ENCODE measurements at regions not wholly inside any gene's neighbourhood (a gene's known extent, or its start where the extent isn't known, plus 50 kb on each side); places are given as distances from the start of the nearest gene placed in this dataset.

GRCh38 chr20:48267860-48268633 is 482.8 kb upstream of the SULF2 start:
- Mint-ChIP-seq H3K4me3 (no peak overlapping the region), H3K4me1 (peaks cover 12% of the 10 kb centered on the region), H3K36me3 (no peaks in the 10 kb centered on the region), H3K27me3 (ENCODE audit: insufficient read depth, low read depth) (peaks cover 8% of the 10 kb centered on the region), H3K9me3 (peaks cover 4% of the 10 kb centered on the region), H3K27ac (no peak overlapping the region)
- Histone ChIP-seq H3K9me3 (ENCODE audit: low read depth) (no peaks in the 10 kb centered on the region), H3K27ac (no peak overlapping the region), H3K79me2 (ENCODE audit: low read depth) (no peaks in the 10 kb centered on the region), H3K4me2 (no peak overlapping the region), H2AFZ (replicated peaks) (no peak overlapping the region), H3K4me1 (no peaks in the 10 kb centered on the region), H3K36me3 (no peaks in the 10 kb centered on the region), H3F3A (ENCODE audit: low read depth) (no peaks in the 10 kb centered on the region), H3K27me3 (no peaks in the 10 kb centered on the region), H4K20me1 (ENCODE audit: low read depth) (no peaks in the 10 kb centered on the region), H3K4me3 (no peak overlapping the region), H3K9ac (no peak overlapping the region)
- TF ChIP-seq EZH2 (IDR thresholded peaks at IDR 0.05) = no peak
- TF ChIP-seq CTCF (IDR thresholded peaks at IDR 0.05) = no peak
- TF ChIP-seq EZH2phosphoT487 (IDR thresholded peaks at IDR 0.05) = no peak
- no peak for DNase-seq (ENCODE audit: low spot score)

- H2AFZ ChIP-seq (replicated peaks) = no peak overlapping the region
- H3K27ac Mint-ChIP-seq = no peak overlapping the region
- H3K4me1 ChIP-seq = no peaks in the 10 kb centered on the region
- no peaks in the 10 kb centered on the region for H3K36me3 Mint-ChIP-seq
- no peak overlapping the region for H3K9ac ChIP-seq
- no peaks in the 10 kb centered on the region for H3K9me3 ChIP-seq (ENCODE audit: low read depth)
- no peak overlapping the region for H3K27ac ChIP-seq
- H3K4me3 Mint-ChIP-seq = no peak overlapping the region
- H3K9me3 Mint-ChIP-seq = peaks cover 4% of the 10 kb centered on the region
- peaks cover 12% of the 10 kb centered on the region for H3K4me1 Mint-ChIP-seq
- H4K20me1 ChIP-seq (ENCODE audit: low read depth) = no peaks in the 10 kb centered on the region
- no peak for DNase-seq (ENCODE audit: low spot score)
- no peaks in the 10 kb centered on the region for H3F3A ChIP-seq (ENCODE audit: low read depth)
- H3K4me3 ChIP-seq = no peak overlapping the region
- no peak for TF ChIP-seq EZH2phosphoT487 (IDR thresholded peaks at IDR 0.05)
- no peak overlapping the region for H3K4me2 ChIP-seq
- peaks cover 8% of the 10 kb centered on the region for H3K27me3 Mint-ChIP-seq (ENCODE audit: insufficient read depth, low read depth)
- H3K79me2 ChIP-seq (ENCODE audit: low read depth) = no peaks in the 10 kb centered on the region
- no peaks in the 10 kb centered on the region for H3K36me3 ChIP-seq
- no peaks in the 10 kb centered on the region for H3K27me3 ChIP-seq
Measured at GRCh38 chr20:48266571-48266970, 481.3 kb upstream of the SULF2 start.

GRCh38 chr20:48265791-48266190 is 480.5 kb upstream of the SULF2 start:
- Histone ChIP-seq H3K79me2 (ENCODE audit: low read depth) (no peaks in the 10 kb centered on the region), H3K27ac (no peak overlapping the region), H4K20me1 (ENCODE audit: low read depth) (no peaks in the 10 kb centered on the region), H3K4me2 (no peak overlapping the region), H3K9ac (no peak overlapping the region), H3F3A (ENCODE audit: low read depth) (no peaks in the 10 kb centered on the region), H3K4me1 (no peaks in the 10 kb centered on the region), H2AFZ (replicated peaks) (no peak overlapping the region), H3K27me3 (no peaks in the 10 kb centered on the region), H3K4me3 (no peak overlapping the region), H3K36me3 (no peaks in the 10 kb centered on the region), H3K9me3 (ENCODE audit: low read depth) (no peaks in the 10 kb centered on the region)
- DNase-seq (ENCODE audit: low spot score) = no peak
- no peak for TF ChIP-seq EZH2 (IDR thresholded peaks at IDR 0.05)
- TF ChIP-seq EZH2phosphoT487 (IDR thresholded peaks at IDR 0.05) = no peak
- no peak for TF ChIP-seq CTCF (IDR thresholded peaks at IDR 0.05)
- peaks cover 8% of the 10 kb centered on the region for H3K27me3 Mint-ChIP-seq (ENCODE audit: insufficient read depth, low read depth)
- H3K4me3 Mint-ChIP-seq = no peak overlapping the region
- peaks cover 4% of the 10 kb centered on the region for H3K9me3 Mint-ChIP-seq
- H3K36me3 Mint-ChIP-seq = no peaks in the 10 kb centered on the region
- H3K4me1 Mint-ChIP-seq = peaks cover 12% of the 10 kb centered on the region
- H3K27ac Mint-ChIP-seq = no peak overlapping the region

GRCh38 chr20:48262955-48263354 is 477.7 kb upstream of the SULF2 start:
- Mint-ChIP-seq H3K36me3 (no peaks in the 10 kb centered on the region), H3K9me3 (peaks cover 9% of the 10 kb centered on the region), H3K4me3 (no peak overlapping the region), H3K27ac (no peak overlapping the region), H3K4me1 (peaks cover 15% of the 10 kb centered on the region), H3K27me3 (ENCODE audit: insufficient read depth, low read depth) (peaks cover 9% of the 10 kb centered on the region)
- Histone ChIP-seq H4K20me1 (ENCODE audit: low read depth) (no peaks in the 10 kb centered on the region), H3K9me3 (ENCODE audit: low read depth) (no peaks in the 10 kb centered on the region), H3K79me2 (ENCODE audit: low read depth) (no peaks in the 10 kb centered on the region), H2AFZ (replicated peaks) (no peak overlapping the region), H3K27me3 (no peaks in the 10 kb centered on the region), H3K4me2 (no peak overlapping the region), H3F3A (ENCODE audit: low read depth) (no peaks in the 10 kb centered on the region), H3K9ac (no peak overlapping the region), H3K27ac (no peak overlapping the region), H3K4me3 (no peak overlapping the region), H3K36me3 (no peaks in the 10 kb centered on the region), H3K4me1 (no peaks in the 10 kb centered on the region)
- DNase-seq (ENCODE audit: low spot score) = no peak
- TF ChIP-seq EZH2 (IDR thresholded peaks at IDR 0.05) (no peak), EZH2phosphoT487 (IDR thresholded peaks at IDR 0.05) (no peak), CTCF (IDR thresholded peaks at IDR 0.05) (no peak)
